ENCODE measurements at regions not wholly inside any gene's neighbourhood (a gene's known extent, or its start where the extent isn't known, plus 50 kb on each side); places are given as distances from the start of the nearest gene placed in this dataset.

- peaks cover 63% of the 10 kb centered on the region for H3K4me1 Mint-ChIP-seq
- H3K27me3 Mint-ChIP-seq (ENCODE audit: low read depth), result peaks cover 8% of the 10 kb centered on the region
- TF ChIP-seq CTCF (IDR thresholded peaks at IDR 0.05; ENCODE audit: unreplicated experiment), result peak; percentile 84
- no peak for DNase-seq (ENCODE audit: low spot score in 2 of 2, unreplicated experiment in 2 of 2)
- no peaks in the 10 kb centered on the region for H3K9me3 Mint-ChIP-seq
- no peaks in the 10 kb centered on the region for H3K36me3 Mint-ChIP-seq
- no peak overlapping the region for H3K4me3 Mint-ChIP-seq
- H3K27ac Mint-ChIP-seq, result peak overlapping the region; percentile 7
These were observed 81.6 kb upstream of the PREP start for GRCh38 chr6:105484238-105485161.

DNA sequence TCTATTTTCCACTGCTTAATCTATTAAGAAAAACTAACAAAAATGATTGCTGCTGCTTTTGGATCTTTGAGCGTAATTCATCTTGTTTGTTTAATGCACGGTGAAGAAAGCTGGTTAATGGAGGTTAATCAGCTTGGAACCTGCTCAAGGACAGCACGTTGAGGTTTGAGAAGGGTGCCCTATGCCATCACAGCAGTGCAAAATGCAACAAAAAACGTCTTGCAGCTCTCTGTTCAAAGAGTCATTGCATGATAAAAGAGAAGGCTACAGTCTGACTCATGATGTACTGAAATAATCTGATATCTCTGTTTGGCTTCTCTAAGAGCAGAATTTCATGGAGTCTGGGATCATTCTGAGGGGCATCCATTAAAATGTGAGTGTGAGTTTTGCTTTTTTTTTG is 80.6 kb upstream of the PREP start:
- peaks cover 7% of the 10 kb centered on the region for H3K27me3 Mint-ChIP-seq (ENCODE audit: low read depth)
- H3K27ac Mint-ChIP-seq, result peak overlapping the region; percentile 7
- no peak overlapping the region for H3K4me3 Mint-ChIP-seq
- DNase-seq (ENCODE audit: low spot score in 2 of 2, unreplicated experiment in 2 of 2), result no peak
- H3K9me3 Mint-ChIP-seq, result no peaks in the 10 kb centered on the region
- TF ChIP-seq CTCF (IDR thresholded peaks at IDR 0.05; ENCODE audit: unreplicated experiment), result no peak
- no peaks in the 10 kb centered on the region for H3K36me3 Mint-ChIP-seq
- H3K4me1 Mint-ChIP-seq, result peaks cover 56% of the 10 kb centered on the region

DNA sequence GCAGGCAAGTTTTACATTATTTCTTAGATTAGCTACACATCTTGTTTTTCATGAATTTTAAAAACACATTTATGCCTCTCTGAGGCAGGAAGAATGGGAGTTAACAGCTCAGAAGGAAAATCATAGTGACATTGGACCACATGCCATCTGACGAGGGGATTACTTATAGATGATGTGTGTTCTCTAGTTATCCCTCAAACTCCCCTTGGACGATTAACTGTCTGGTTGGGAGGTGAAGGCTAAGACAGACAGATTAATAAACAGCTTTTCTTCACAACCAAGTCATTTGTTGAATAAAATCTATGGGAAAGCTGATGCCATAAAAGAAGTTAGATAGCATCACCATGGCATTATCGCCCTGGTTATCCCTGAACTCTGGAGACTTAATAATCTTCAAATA is 80.0 kb upstream of the PREP start:
- no peak overlapping the region for H3K4me3 Mint-ChIP-seq
- peaks cover 52% of the 10 kb centered on the region for H3K4me1 Mint-ChIP-seq
- H3K36me3 Mint-ChIP-seq, result no peaks in the 10 kb centered on the region
- no peak for DNase-seq (ENCODE audit: low spot score in 2 of 2, unreplicated experiment in 2 of 2)
- H3K27me3 Mint-ChIP-seq (ENCODE audit: low read depth), result peaks cover 7% of the 10 kb centered on the region
- H3K9me3 Mint-ChIP-seq, result no peaks in the 10 kb centered on the region
- no peak overlapping the region for H3K27ac Mint-ChIP-seq
- TF ChIP-seq CTCF (IDR thresholded peaks at IDR 0.05; ENCODE audit: unreplicated experiment), result no peak

DNA sequence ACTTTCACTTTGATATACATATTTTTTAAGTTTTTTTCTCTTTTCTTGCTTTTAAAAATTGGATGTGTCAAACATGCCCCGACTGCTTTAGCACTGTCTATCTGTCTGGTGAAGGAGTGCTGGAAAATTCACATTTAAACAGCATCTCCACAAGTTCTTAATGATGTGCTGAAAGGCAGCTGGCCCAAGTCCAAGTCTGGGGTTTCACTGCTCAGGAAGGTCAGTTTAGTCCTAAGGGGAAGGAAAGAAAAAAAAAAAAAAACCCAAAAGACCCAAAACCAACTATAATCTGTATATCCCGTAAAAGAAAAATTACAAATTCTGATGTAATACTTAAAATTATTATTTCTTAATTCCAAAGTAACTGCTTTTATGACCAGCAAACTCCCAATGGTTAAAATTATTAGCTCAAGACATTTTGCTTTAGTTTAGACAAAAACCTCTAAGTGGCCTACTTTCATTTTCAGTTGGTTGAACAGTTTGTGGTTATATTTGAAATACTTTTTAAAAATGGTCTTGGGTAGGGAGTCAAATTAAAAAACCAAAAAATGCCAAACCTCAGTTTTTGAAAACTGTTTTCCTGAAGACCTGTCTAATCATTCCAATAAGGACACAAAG is 79.5 kb upstream of the PREP start:
- peaks cover 49% of the 10 kb centered on the region for H3K4me1 Mint-ChIP-seq
- no peak for TF ChIP-seq CTCF (IDR thresholded peaks at IDR 0.05; ENCODE audit: unreplicated experiment)

DNA sequence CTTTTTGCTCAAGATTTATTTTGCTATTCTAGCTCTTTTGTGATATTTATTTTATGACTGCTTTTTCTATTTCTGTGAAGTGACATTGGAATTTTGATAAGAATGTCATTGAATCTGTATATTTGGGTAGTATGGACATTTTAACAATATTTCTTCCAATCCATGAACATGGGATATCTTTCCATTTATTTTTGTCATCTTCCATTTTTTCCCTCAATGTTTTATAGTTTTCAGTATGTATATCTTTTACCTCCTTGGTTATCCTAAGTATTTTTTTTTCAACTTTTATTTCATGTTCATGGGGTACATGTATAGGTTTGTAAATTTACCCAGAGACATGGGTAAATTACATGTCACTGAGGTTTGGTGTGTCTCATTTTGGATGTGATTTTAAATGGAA is 74.1 kb upstream of the PREP start:
- Mint-ChIP-seq H3K4me1 (peaks cover 13% of the 10 kb centered on the region), H3K4me3 (no peak overlapping the region), H3K9me3 (peaks cover 21% of the 10 kb centered on the region), H3K36me3 (peaks cover 6% of the 10 kb centered on the region), H3K27ac (no peak overlapping the region), H3K27me3 (ENCODE audit: low read depth) (peaks cover 22% of the 10 kb centered on the region)
- no peak for DNase-seq (ENCODE audit: low spot score in 2 of 2, unreplicated experiment in 2 of 2)
- no peak for TF ChIP-seq CTCF (IDR thresholded peaks at IDR 0.05; ENCODE audit: unreplicated experiment)

More for the DNA sequence above, 79.5 kb upstream of the PREP start:
- no peak overlapping the region for H3K4me3 Mint-ChIP-seq
- peaks cover 1% of the 10 kb centered on the region for H3K36me3 Mint-ChIP-seq
- peak; percentile 28 to 40 for DNase-seq (ENCODE audit: low spot score in 2 of 2, unreplicated experiment in 2 of 2)
- H3K27ac Mint-ChIP-seq, result no peak overlapping the region
- peaks cover 4% of the 10 kb centered on the region for H3K9me3 Mint-ChIP-seq
- H3K27me3 Mint-ChIP-seq (ENCODE audit: low read depth), result peaks cover 7% of the 10 kb centered on the region
